ENCODE measurements at regions not wholly inside any gene's neighbourhood (a gene's known extent, or its start where the extent isn't known, plus 50 kb on each side); places are given as distances from the start of the nearest gene placed in this dataset.

- no peak for TF ChIP-seq CTCF (conservative IDR thresholded peaks at IDR 0.05; ENCODE audit: low read depth, low read length)
- TF ChIP-seq EZH2 (IDR thresholded peaks at IDR 0.05; ENCODE audit: low read length, unreplicated experiment): no peak
These were observed 508.7 kb upstream of the FAM98A start for GRCh38 chr2:34107811-34108210.
